ENCODE measurements at regions not wholly inside any gene's neighbourhood (a gene's known extent, or its start where the extent isn't known, plus 50 kb on each side); places are given as distances from the start of the nearest gene placed in this dataset.

DNA sequence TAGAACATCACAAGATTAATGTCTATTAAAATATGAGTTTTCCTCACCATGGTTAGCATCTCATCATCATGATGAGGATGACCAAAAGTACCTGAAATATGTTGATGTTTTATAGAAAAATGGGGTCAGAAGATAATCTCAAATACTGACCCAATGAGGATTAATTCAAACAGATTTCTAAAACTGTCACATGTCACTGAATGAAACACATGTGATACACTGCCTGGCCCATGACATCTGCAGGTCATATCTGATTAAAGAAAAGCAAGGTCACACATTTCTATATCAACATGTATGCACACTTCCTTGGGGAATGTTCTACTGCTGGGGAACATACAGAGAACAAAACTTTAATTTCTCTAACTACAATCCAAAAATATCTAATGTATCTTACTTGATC, 470.6 kb upstream of the ADGRL2 start:
- H3K9me2 ChIP-seq (ENCODE audit: insufficient read depth, low read length): no peaks in the 10 kb centered on the region
- H3K9me3 ChIP-seq (ENCODE audit: low read length): no peaks in the 10 kb centered on the region
- no peaks in the 10 kb centered on the region for H3F3A ChIP-seq (ENCODE audit: insufficient read depth, low read length, poor library complexity, severe bottlenecking)
- no peaks in the 10 kb centered on the region for H4K20me1 ChIP-seq (ENCODE audit: insufficient read depth)
- no peaks in the 10 kb centered on the region for H3K79me2 ChIP-seq (replicated peaks; ENCODE audit: insufficient read depth, low read length)
- H3K9ac ChIP-seq (ENCODE audit: low read length): no peak overlapping the region
- no peak overlapping the region for H3K27ac ChIP-seq (ENCODE audit: low read length)
- TF ChIP-seq REST (IDR thresholded peaks at IDR 0.05; ENCODE audit: borderline replicate concordance) (no peak), POLR2AphosphoS5 (IDR thresholded peaks at IDR 0.05) (no peak), TAF1 (IDR thresholded peaks at IDR 0.05; ENCODE audit: low read depth) (no peak), SMC3 (conservative IDR thresholded peaks at IDR 0.05; ENCODE audit: poor library complexity) (no peak), EZH2 (IDR thresholded peaks at IDR 0.05; ENCODE audit: borderline replicate concordance, insufficient read depth, low read length, poor library complexity, severe bottlenecking) (no peak), MXI1 (conservative IDR thresholded peaks at IDR 0.05; ENCODE audit: poor library complexity, severe bottlenecking) (no peak), RAD21 (conservative IDR thresholded peaks at IDR 0.05) (no peak), EP300 (conservative IDR thresholded peaks at IDR 0.05; ENCODE audit: poor library complexity, severe bottlenecking) (no peak)
- TF ChIP-seq, protein P1, sequence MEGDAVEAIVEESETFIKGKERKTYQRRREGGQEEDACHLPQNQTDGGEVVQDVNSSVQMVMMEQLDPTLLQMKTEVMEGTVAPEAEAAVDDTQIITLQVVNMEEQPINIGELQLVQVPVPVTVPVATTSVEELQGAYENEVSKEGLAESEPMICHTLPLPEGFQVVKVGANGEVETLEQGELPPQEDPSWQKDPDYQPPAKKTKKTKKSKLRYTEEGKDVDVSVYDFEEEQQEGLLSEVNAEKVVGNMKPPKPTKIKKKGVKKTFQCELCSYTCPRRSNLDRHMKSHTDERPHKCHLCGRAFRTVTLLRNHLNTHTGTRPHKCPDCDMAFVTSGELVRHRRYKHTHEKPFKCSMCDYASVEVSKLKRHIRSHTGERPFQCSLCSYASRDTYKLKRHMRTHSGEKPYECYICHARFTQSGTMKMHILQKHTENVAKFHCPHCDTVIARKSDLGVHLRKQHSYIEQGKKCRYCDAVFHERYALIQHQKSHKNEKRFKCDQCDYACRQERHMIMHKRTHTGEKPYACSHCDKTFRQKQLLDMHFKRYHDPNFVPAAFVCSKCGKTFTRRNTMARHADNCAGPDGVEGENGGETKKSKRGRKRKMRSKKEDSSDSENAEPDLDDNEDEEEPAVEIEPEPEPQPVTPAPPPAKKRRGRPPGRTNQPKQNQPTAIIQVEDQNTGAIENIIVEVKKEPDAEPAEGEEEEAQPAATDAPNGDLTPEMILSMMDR (IDR thresholded peaks at IDR 0.05; ENCODE audit: poor library complexity, severe bottlenecking): no peak
- H3K36me3 ChIP-seq (ENCODE audit: insufficient read depth, low read length): no peaks in the 10 kb centered on the region
- no peaks in the 10 kb centered on the region for H3K27me3 ChIP-seq (ENCODE audit: insufficient read depth, low read depth, low read length)
- no peak overlapping the region for H2AFZ ChIP-seq (ENCODE audit: low read depth, low read length)
- no peak overlapping the region for H3K4me2 ChIP-seq (ENCODE audit: low read length)
- H3K4me3 ChIP-seq (ENCODE audit: low read length): no peak overlapping the region

DNA sequence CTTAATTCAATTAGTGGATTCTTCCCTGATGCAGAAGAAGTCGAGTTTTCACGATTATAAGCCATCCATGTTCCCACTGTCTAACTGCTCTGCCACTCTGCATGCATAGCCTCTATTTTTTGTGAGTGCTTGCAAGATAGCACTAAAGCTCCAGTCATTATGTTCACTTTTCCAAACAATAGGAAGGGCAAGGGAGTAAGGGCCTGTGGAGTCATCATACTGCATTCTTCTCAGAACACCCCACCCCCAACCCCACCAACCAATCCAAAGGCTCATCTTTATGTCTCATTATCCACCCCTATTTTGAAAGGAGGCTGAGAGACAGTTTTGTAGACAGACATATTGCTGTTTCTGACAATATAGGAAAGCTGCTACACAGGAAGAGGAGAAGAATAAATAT, 471.7 kb upstream of the ADGRL2 start:
- Histone ChIP-seq H4K20me1 (ENCODE audit: insufficient read depth) (no peaks in the 10 kb centered on the region), H3K9me2 (ENCODE audit: insufficient read depth, low read length) (no peaks in the 10 kb centered on the region), H3K4me2 (ENCODE audit: low read length) (no peak overlapping the region), H3K27me3 (ENCODE audit: insufficient read depth, low read depth, low read length) (no peaks in the 10 kb centered on the region), H3K4me3 (ENCODE audit: low read length) (no peak overlapping the region), H2AFZ (ENCODE audit: low read depth, low read length) (no peak overlapping the region), H3K9ac (ENCODE audit: low read length) (no peak overlapping the region), H3K36me3 (ENCODE audit: insufficient read depth, low read length) (no peaks in the 10 kb centered on the region), H3K27ac (ENCODE audit: low read length) (no peak overlapping the region), H3F3A (ENCODE audit: insufficient read depth, low read length, poor library complexity, severe bottlenecking) (no peaks in the 10 kb centered on the region), H3K79me2 (replicated peaks; ENCODE audit: insufficient read depth, low read length) (no peaks in the 10 kb centered on the region), H3K9me3 (ENCODE audit: low read length) (no peaks in the 10 kb centered on the region)
- TF ChIP-seq, protein P1 (IDR thresholded peaks at IDR 0.05; ENCODE audit: poor library complexity, severe bottlenecking): no peak
- TF ChIP-seq POLR2AphosphoS5 (IDR thresholded peaks at IDR 0.05) (no peak), EP300 (conservative IDR thresholded peaks at IDR 0.05; ENCODE audit: poor library complexity, severe bottlenecking) (no peak), RAD21 (conservative IDR thresholded peaks at IDR 0.05) (no peak), EZH2 (IDR thresholded peaks at IDR 0.05; ENCODE audit: borderline replicate concordance, insufficient read depth, low read length, poor library complexity, severe bottlenecking) (no peak), TAF1 (IDR thresholded peaks at IDR 0.05; ENCODE audit: low read depth) (no peak)

Data from neural cell (in vitro differentiated cells).